ENCODE measurements at regions not wholly inside any gene's neighbourhood (a gene's known extent, or its start where the extent isn't known, plus 50 kb on each side); places are given as distances from the start of the nearest gene placed in this dataset.

DNA sequence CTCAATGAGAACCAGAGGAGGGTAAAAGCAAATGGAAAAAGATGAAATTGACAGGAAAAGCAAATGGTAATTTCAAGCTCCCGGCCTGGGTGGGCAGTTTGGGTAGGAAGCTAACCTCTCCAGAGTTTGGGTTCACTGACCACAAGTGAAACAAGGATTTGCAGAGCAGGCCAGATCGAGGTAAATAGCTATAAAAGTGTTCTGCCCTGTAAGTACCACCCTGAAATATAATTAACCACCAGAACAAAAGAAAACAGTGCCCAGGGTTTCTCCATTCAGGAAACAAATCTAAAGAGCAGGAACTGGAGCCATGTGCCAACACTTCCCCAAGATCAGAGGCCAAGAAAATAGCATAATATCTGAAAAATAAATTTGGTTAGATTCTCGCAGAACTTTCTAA lies 276.7 kb upstream of the MEOX2 start:
- TF ChIP-seq, protein P1, sequence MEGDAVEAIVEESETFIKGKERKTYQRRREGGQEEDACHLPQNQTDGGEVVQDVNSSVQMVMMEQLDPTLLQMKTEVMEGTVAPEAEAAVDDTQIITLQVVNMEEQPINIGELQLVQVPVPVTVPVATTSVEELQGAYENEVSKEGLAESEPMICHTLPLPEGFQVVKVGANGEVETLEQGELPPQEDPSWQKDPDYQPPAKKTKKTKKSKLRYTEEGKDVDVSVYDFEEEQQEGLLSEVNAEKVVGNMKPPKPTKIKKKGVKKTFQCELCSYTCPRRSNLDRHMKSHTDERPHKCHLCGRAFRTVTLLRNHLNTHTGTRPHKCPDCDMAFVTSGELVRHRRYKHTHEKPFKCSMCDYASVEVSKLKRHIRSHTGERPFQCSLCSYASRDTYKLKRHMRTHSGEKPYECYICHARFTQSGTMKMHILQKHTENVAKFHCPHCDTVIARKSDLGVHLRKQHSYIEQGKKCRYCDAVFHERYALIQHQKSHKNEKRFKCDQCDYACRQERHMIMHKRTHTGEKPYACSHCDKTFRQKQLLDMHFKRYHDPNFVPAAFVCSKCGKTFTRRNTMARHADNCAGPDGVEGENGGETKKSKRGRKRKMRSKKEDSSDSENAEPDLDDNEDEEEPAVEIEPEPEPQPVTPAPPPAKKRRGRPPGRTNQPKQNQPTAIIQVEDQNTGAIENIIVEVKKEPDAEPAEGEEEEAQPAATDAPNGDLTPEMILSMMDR (IDR thresholded peaks at IDR 0.05), result no peak
- no peak for TF ChIP-seq POLR2AphosphoS5 (IDR thresholded peaks at IDR 0.05; ENCODE audit: low read depth, low read length)
- TF ChIP-seq, protein P2, sequence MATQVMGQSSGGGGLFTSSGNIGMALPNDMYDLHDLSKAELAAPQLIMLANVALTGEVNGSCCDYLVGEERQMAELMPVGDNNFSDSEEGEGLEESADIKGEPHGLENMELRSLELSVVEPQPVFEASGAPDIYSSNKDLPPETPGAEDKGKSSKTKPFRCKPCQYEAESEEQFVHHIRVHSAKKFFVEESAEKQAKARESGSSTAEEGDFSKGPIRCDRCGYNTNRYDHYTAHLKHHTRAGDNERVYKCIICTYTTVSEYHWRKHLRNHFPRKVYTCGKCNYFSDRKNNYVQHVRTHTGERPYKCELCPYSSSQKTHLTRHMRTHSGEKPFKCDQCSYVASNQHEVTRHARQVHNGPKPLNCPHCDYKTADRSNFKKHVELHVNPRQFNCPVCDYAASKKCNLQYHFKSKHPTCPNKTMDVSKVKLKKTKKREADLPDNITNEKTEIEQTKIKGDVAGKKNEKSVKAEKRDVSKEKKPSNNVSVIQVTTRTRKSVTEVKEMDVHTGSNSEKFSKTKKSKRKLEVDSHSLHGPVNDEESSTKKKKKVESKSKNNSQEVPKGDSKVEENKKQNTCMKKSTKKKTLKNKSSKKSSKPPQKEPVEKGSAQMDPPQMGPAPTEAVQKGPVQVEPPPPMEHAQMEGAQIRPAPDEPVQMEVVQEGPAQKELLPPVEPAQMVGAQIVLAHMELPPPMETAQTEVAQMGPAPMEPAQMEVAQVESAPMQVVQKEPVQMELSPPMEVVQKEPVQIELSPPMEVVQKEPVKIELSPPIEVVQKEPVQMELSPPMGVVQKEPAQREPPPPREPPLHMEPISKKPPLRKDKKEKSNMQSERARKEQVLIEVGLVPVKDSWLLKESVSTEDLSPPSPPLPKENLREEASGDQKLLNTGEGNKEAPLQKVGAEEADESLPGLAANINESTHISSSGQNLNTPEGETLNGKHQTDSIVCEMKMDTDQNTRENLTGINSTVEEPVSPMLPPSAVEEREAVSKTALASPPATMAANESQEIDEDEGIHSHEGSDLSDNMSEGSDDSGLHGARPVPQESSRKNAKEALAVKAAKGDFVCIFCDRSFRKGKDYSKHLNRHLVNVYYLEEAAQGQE (IDR thresholded peaks at IDR 0.05; ENCODE audit: insufficient read depth in 1 of 2, low read depth in 2 of 2, low read length in 1 of 2), result no peak

Data from Panc1 (cell line).